GM11168 (cell line): ENCODE measurements at regions not wholly inside any gene's neighbourhood (a gene's known extent, or its start where the extent isn't known, plus 50 kb on each side); places are given as distances from the start of the nearest gene placed in this dataset.

Experiments
- in situ Hi-C: fragments of 300-500 bp; cut with MboI; formaldehyde crosslinking; loops from one replicate; pipeline ENCODE4 v1.12.0; 2022; ENCODE audit warnings: low sequenced_read_pairs; ENCODE audit not compliant: unreplicated experiment

GRCh38 chrX:39541881-39542280 lies 555.9 kb downstream of the BCOR start:
- in situ Hi-C loops = no loop called here

GRCh38 chrX:39542316-39542715 lies 555.4 kb downstream of the BCOR start:
- in situ Hi-C loops = no loop called here

- in situ Hi-C loops = no loop called here
Measured at GRCh38 chrX:39550795-39551361, 546.9 kb downstream of the BCOR start.

- in situ Hi-C loops = no loop called here
Measured at GRCh38 chrX:39551762-39552161, 546.0 kb downstream of the BCOR start.

- in situ Hi-C loops = no loop called here
Measured at GRCh38 chrX:39555431-39555830, 542.3 kb downstream of the BCOR start.

GRCh38 chrX:39556056-39556455 lies 541.7 kb downstream of the BCOR start:
- in situ Hi-C loops = no loop called here

- in situ Hi-C loops = no loop called here
Measured at GRCh38 chrX:39559229-39559628, 538.5 kb downstream of the BCOR start.

GRCh38 chrX:39560271-39560670 lies 537.5 kb downstream of the BCOR start:
- in situ Hi-C loops = no loop called here

- in situ Hi-C loops = no loop called here
Measured at GRCh38 chrX:39563178-39563577, 534.6 kb downstream of the BCOR start.

- in situ Hi-C loops = no loop called here
Measured at GRCh38 chrX:39564751-39565150, 533.0 kb downstream of the BCOR start.

- in situ Hi-C loops = no loop called here
Measured at GRCh38 chrX:39574178-39574577, 523.6 kb downstream of the BCOR start.

GRCh38 chrX:39576041-39576872 lies 521.5 kb downstream of the BCOR start:
- in situ Hi-C loops = no loop called here

- in situ Hi-C loops = no loop called here
Measured at GRCh38 chrX:39577206-39577984, 520.4 kb downstream of the BCOR start.

- in situ Hi-C loops = no loop called here
Measured at GRCh38 chrX:39577985-39578869, 519.5 kb downstream of the BCOR start.

GRCh38 chrX:39580043-39580442 lies 517.7 kb downstream of the BCOR start:
- in situ Hi-C loops = no loop called here

GRCh38 chrX:39581411-39581810 lies 516.3 kb downstream of the BCOR start:
- in situ Hi-C loops = no loop called here

- in situ Hi-C loops = no loop called here
Measured at GRCh38 chrX:39582091-39582490, 515.7 kb downstream of the BCOR start.

GRCh38 chrX:39582976-39583375 lies 514.8 kb downstream of the BCOR start:
- in situ Hi-C loops = no loop called here

GRCh38 chrX:39585808-39586207 lies 511.9 kb downstream of the BCOR start:
- in situ Hi-C loops = no loop called here

GRCh38 chrX:39586359-39586758 lies 511.4 kb downstream of the BCOR start:
- in situ Hi-C loops = no loop called here
